ENCODE measurements at regions not wholly inside any gene's neighbourhood (a gene's known extent, or its start where the extent isn't known, plus 50 kb on each side); places are given as distances from the start of the nearest gene placed in this dataset.
"Not testable (repeated sequence)": the region's sequence is repeated elsewhere in the genome, so short reads cannot be mapped to it uniquely, and the experiment has no call there.

DNA sequence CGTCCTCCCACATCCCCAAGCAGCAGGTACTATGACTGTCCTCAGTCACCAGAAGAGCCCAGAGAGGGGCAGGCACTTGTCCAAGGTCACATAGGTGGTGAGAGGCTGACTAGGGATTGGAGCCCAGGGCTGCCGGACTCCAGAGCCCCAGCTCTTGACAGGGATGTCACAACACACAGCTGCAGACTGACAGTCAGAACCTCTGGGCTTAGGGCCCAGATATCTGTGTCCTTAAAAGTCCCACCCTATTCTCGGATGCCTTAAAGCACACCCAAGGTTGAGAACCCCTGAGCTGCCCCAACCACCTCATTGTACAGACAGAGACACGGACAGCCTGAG, 622.9 kb downstream of the MATN1 start:
- no peak for DNase-seq

DNA sequence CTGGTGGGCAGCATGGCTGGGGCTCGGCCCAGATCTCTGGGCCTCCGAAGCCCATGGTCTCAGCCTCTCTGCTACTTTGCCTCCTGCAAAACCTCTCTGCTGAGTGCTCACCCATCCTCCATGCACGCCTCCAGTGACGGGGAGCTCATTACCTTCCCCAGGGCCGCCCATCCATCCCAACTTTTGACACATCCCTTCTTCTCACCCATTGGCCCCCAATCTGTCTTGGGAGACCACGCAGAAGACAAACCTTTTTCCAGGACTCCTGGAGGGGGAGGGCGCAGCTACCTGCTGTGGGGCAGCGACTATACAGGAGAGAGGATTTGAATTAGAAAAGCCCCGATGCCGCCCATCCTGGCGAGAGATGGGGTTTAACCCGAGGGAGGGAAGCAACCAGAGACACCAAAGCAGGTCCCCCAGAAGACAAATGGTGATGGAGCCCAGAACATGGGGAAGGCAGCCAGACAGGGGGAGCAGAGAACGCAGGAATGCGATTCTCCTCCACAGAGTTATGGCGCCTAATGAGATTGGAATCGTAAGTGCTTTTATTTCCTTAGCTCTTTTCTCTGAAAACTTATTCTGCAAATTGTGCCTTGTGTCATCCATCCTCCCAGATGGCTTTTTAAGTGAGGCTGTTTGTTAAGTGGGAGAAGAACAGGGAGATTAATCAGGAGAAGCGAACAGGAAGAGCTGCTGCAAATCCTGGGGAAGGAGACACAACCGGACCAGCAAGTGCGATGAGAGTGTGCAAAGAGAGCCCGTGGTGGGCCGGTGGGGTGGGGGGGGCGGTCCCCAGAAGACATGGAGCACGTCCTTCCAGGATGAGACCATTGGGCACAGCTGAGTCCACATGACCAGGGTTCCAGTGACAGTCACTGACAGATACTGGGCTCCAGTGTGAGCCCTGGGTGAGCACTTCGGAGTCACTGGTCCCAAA, 623.5 kb downstream of the MATN1 start:
- no peak for DNase-seq

DNA sequence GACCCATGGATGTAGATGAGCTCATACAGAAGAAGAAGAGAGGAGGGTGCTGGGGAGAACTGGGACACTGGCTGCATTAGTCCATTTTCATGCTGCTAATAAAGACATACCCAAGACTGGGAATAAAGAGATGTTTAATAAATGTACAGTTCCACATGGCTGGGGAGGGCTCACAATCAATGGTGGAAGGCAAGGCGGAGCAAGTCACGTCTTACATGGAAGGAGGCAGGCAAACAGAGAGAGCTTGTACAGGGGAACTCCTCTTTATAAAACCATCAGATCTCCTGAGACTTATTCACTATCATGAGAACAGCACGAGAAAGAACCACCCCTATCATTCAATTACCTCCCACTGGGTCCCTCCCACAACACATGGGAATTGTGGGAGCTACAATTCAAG, 625.5 kb downstream of the MATN1 start:
- DNase-seq: not testable (repeated sequence)

DNA sequence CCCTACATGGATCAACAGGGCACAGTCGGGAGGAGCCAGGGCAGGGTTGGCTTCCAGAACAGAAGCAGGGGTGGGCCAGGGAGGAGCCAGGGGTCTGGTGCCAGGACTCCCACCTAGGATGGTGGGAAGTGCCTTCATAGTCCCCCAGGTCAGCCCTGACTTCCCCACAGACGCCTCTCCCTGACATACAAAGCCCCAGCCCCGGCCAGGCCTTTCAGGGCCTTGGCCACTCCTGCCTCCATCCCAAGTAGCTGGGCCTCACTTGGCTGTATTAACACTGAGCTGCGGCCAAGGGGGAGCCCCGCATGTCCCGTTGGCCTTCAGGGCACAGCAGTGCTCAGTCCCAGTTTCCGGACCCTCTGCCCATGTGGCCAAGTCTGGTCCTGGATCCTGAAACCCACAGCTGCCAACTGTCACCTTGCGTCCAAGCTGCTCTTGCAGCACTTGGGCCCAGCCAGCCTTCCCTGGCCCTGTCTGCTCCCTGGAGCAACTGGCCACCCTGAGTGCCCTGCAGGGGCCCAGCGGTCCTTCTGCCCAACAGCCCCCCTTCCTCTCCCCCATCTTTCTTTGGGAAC, 627.8 kb downstream of the MATN1 start:
- no peak for DNase-seq

DNA sequence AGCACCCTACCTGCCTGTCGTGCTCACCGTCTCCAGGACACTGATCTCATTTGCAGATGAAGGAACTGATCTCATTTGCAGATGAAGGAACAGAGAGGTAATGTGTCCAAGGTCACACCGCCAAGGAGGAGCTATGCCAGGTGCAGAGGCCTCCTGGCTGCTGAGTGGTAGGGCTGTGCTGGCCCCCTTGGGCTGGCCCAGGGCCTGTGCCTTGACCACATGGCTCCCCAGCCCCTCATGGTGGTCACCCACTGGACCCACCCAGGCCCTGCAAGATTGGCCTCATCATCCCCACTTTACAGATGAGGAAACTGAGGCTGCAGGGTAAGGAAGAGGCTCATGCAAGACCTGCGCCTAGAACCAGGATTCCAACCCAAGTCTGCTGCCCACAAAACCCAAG, 628.3 kb downstream of the MATN1 start:
- no peak for DNase-seq

DNA sequence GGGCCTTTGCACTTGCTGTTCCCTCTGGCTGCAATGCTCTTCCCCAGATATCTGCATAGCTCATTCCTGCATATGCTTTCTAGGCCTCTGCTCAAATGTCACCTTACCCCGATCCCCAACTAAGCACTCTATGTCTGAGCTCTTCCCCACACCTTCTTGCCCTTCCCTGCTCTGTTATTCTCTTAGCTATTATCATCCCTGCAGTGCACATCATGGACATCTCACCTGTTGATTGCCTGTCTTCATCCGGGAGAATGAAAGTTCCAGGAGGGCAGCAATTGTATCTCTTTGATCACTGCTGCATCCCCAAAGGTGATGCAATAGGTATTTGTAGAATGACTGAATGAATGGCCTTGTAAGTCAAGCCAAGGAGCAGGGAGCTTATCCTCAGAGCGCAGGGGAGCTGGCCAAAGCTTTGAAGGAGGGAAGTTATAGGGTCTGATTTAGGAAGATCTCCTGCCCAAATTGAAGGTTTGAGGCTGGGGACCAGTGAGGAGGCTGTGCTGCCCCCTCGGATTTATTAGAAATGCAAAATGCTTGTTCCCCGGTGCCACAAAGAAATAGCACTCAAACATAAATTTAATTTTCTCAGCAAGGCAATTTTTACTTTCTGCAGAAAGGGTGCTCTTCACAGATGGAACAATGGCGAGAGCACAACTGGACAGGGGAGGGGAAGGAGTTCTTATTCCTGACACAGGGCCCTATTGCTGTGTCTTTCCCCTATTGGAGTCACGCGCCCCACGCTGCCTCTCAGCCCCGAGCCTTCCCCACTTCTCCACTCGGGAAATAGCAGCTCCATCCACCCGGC, 631.1 kb downstream of the MATN1 start:
- DNase-seq: no peak

DNA sequence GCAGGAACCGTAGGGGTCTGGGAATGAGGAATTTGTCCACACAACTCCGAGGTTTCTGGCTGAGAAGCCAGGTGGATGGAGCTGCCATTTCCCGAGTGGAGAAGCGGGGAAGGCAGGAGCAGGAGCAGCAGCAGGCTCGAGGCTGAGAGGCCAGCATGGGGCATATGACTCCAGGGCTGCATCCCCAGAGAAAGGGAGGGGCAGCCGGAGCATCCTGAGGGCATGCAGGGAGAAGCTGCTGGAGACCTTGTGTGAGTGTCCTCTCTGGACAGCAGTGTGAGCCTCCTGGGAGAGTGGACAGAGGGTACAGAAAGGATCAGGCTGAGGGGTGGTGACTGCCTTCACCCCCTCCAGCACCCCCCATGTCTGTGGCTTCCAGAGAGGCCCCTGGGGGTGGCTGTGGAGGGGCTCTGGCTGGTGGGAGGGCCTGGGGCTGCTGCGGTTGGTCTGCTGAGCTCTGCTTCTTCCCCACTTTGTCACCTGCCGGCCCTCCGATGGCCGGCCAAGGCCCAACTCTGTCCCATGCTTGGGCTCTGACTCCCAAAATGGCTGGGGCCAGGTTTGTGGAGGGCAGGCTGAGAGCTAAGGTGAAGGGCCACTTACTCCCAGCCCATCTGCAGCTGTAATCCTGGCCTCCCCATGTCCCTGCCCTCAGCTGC, 633.1 kb downstream of the MATN1 start:
- DNase-seq: no peak

DNA sequence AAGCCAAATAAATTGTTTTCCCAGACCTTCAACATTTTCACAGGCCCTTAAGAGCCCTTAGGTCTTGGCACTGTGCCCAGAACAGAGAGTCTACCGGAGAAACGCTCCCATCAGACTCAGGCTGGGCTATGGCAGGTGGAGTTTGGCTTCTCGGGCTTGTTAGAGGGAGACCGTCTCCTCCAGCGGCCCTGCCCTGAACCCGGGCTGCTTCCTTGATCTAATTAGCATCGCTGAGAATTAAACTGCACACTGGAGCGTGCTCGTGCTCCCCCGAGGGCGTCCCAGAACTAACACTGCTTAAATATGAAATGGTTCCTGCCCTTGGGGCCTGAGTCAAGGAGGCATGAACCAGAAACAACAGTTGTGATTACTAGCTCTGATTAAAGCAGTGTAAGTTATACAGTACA, 634.4 kb downstream of the MATN1 start:
- no peak for DNase-seq

DNA sequence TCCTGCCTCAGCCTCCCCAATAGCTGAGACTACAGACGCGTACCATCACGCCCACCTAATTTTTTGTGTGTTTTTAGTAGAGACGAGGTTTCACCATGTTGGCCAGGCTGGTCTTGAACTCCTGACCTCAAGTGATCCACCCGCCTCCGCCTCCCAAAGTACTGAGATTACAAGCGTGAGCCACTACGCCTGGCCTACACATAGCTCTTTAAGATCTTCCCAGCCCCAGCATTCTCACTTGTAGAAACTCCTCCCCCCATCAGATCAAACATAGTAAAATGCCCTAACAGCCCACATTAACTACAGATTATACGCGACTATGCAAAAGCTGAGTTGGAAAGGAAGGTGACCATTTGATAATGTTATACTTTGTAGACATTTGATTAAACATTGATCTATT, 634.8 kb downstream of the MATN1 start:
- DNase-seq: no peak

DNA sequence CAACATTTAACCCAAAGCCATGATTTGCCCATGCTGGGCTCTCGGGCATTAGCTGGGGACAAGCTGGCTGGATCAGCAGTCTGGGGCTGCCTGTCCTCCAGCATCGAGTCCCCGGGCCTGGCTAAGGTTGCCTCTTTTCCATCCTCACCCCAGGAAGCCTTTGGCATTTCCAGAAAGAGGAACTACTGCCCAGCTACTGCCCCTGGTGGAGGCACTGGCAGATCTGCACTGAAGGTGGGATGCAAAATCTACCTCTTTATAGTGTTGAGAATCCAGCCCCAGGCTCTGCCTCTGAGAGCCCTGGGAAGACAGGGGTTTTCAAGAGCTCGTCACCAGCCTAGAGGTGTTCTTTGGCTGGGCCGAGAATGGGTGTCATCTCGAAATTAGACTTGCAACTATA, 635.9 kb downstream of the MATN1 start:
- DNase-seq: no peak

DNA sequence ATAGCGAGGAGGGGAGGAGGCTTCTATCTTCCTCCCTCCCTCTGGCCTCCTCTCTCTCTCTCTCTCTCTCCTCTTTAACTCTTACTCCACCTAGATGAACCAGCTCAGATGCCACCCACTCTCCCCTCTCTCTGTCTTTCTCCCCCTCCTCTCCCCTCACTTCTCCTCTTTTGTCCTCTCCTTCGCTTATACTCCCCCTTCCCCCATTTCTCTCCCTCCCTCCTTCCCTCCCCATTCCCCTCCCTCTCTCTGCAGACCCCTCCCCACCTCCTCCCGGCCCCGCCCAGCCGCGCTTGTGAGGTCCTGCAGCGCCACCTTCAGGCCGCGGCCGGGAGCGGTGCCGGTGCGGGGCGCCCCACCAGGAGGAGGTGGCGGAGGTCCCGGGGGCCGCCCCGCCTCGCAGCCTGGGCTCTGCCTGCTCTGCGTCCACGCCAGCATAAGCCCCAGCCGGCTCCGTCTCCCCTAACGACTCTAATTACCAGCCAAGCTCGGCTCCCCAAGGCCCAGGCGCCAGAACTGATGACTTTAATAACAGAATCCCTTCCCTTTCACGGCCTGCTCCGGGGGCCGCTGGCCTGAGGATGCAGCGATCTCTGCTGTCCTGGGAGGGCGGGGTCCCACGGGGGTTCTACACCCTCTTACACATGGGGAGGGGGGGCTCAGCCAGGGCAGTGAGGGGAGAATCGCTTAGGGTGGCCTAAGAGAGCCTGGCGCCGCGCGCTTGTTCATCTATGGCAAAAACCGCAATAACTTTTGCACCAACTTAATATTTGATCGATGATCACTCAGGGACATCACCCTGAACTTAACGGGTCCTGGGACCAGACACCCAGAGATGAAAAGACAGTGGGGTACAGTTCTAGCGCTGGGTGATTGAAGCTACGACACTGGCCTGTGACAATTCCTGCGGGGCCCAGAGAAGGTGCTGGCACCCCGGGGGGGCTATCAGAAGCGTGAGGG, 637.3 kb downstream of the MATN1 start:
- DNase-seq: peak; percentile 61

DNA sequence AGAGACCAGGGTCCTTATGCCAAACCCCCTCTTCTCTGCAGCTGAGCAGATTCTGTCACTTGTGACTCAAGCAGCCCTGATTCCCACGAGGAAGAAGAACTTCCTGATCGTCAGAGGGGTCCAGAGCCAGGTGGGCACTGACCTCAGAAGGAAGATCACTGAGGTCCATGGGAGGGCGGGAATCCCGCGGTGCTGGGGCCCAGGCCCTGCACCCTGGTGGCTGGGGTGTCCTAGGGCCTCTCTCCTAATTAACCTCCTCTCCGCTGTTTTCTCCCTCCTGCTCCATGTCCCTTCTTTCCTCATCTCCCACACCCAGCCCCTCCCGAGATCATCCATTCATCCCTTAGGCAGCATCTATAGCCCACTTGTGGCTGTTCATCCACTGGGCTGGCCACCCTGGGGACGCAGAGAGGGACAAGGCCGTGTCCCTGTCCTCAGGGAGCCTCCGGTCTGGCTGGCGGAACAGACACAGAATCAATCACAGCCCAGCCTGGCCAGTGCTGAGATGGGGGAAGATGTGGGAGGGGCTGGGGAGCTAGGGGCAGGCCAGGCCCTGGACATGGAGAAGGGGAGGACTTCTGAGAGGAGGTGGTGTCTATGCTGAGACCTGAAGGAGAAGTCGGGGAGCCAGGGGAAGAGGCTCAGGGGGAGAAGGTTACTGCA, 638.3 kb downstream of the MATN1 start:
- DNase-seq: no peak

DNA sequence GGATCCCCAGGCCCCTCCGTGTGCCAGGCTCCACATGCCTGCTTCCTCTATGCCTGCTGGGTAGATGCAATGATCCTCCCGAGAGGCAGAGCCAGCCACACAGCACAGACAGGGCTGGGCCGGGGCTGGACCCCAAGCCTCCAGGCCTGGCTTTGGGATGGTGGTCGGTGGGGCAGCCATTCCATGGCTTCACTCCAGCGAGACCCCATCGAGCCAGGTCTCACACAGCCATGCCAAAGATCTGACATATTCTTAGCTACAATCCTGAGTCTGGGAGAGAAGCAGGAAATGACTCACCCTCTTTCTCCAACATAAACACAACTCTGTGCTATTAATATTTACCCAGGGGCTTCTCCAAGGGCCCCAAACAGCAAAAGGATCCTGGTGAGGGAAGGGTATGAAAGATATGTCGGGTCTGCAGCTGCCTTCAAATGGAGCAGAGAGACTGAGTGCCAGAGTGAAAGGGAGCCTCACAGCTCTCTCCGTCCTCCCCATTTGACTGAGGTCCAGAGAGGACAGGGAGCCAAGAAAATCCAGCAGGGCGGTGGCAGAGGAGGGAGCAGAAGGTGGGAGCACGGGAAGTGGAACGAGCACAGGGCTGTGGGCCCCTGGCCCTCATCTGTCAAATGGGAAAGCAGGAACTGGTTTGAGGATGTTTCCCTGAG, 639.5 kb downstream of the MATN1 start:
- no peak for DNase-seq

DNA sequence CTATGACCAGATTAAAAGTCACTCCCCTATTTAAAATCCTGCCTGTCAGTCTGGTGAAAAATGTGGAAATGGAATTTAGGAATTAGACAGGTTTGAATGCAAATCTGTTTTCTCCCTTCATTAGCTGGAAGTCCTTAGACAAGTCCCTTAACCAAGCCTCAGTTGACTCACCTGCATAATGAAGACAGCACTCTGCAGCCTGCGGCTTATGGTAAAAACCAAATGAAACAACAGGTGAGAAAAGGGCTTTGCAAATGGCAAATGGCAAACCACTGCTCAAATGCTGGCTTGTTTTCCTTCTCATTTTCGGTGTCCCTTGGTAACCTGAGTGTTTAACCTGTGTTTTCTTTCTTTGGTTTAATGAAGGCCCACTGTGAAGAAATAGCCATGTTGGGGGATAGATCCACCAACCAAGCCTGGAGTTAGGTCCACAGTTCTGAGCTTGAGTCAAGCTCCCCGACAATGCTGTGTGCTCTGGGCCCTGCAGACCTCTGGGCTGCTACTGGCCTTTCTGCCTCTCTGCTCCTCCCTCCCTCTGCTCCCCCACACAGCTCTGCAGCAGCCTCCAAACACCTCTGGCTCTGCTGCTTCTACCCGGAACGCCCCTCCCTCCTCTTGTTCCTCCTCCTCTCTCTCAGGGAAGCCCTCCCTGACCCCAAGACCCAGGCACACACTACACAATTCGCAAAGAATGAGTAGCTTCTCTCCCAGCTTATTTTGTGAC, 641.8 kb downstream of the MATN1 start:
- no peak for DNase-seq

DNA sequence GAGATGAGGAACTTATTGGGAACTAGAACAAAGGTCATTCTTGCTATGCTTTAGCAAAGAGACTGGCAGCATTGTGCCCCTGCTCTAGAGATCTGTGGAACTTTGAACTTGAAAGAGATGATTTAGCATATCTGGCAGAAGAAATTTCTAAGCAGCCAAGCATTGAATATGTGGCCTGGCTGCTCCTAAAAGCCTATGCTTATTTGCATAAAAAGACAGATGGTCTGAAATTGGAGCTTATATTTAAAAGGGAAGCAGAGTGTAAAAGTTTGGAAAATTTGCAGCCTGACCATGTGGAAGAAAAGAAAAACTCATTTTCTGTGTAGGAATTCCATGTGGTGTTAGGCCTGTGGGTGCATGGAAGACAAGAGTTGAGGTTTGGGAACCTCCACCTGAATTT, 647.5 kb downstream of the MATN1 start:
- DNase-seq: not testable (repeated sequence)

DNA sequence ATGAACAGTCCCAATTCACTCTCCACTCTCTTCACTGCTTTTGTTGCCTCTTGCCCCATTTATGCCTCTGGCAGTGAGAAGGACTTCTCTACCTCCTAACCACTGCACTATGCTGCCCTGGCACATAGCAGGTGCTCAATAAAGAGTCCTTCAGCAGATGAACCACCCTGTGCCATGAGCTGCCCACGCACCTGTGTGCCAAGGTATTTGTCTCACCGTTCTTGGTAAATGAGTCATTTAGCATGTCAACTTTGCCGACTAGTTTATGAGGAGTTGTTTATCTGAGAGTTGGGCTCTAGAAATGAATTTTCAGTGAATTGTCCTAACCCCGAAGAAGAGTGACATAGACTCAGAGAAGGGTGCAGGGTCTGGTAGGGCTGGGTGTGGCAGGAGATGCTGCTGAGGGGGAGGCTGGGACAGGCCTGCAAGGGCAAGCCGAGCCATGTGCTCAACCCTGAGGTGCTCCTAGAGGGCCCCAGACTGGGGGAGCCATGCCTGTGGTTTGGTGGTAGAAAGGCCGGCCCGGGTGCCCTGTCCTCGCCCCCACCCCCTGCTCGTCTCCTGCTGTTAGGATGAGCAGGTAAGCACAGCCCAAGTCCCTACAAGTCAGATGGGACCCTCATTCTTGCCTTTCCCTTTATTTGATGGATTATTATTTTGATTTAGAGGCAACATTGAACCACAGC, 654.5 kb downstream of the MATN1 start:
- DNase-seq: no peak

DNA sequence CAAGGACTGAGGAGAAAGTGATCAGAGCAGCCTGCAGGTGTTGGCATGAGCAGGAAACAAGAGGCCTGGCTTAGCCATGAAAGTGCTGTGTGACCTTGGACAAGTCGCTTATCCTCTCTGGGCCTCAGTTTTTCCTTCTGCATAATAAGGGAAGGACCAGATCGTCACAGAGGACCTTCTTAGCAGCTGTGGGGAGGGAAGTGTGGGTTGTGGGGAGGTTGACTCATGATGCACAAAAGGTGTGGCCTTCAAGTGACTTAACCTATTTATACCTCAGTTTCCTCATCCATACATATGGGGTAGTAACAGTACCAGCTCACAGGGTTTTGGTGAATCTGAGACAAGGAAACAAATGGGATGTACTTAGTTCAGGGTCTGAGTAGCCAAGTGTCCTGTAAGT, 658.8 kb downstream of the MATN1 start:
- no peak for DNase-seq

DNA sequence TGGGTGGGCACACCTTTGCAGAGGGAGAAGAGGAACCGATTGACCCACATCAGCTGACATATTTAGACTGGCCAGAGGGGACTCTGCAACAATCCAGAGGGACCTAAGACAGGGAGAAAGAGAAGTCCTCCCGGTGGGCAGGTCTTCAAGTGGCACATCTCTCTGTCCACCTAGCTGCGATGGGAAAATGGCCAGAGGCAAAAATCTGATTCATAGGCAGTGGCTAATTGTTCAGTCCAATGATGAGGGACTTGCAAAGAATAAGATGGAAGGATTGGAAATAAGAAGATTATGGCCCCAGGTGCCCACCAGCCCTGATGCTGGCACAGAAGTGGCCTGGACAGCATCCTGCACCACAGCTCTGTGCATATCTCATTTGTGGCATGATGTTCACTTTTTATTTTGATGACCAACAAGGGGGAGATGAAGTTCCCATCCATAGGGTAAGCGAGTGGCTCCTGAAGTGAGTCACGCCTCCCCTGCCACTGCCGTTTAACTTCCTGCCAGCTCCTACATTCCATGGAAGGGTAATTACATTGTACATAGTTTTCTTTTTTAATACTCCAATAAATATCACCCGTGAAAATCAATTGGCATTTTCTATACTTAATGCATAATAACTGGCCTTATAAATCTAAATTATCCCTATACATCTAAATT, 659.6 kb downstream of the MATN1 start:
- DNase-seq: no peak

All from activated T-cell treated with anti-CD3 and anti-CD28 coated beads, Interleukin-2, amount 50 U/mL, for 48 hours (primary cell).